Activated naive CD8-positive, alpha-beta T cell treated with anti-CD3 and anti-CD28 coated beads, Interleukin-2, amount 50 U/mL, for 16 hours (primary cell): ENCODE measurements at regions not wholly inside any gene's neighbourhood (a gene's known extent, or its start where the extent isn't known, plus 50 kb on each side); places are given as distances from the start of the nearest gene placed in this dataset.

Experiments
- DNase-seq: peaks from one replicate; pipeline ENCODE4 v3.0.0-alpha.2; 2020; ENCODE audit warnings: low read depth, low spot score

DNA sequence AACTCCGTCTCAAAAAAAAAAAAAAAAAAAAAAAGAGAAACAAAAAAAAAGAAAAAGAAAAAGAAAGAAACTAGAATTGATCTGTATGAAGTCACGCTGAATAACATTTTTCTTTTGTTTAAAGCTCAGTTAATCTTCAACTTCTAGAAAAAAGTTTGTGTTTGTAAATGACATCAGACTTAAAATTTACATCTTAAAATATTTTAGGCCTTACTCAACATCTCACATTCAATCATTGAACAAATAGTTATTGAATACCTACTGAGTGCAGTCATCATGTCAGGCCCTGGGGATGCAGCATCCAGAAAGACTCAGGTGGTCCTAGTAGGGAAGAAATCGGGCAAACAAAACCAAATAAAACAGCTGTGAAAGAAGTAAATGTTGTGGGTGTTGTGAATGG, 292.3 kb upstream of the FANCL start:
- no peak for DNase-seq

DNA sequence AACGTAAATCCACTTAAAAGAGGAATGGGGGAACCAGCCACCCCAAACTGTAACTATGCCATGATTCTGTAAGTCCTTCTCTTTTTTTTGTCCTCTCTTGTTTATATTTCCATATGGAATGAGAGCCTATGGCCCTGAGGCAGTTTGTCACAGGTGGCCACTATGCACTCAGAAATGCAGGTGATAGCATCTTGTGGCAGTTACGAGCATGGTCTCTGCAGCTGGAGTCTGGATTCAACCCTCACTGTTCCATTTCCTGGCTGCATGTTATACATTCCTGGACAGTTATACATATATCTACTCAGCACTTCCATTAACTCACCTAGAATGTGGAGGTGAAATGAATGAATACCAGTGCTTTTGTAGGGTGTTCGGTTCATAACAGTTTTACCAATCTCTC, 291.5 kb upstream of the FANCL start:
- no peak for DNase-seq

DNA sequence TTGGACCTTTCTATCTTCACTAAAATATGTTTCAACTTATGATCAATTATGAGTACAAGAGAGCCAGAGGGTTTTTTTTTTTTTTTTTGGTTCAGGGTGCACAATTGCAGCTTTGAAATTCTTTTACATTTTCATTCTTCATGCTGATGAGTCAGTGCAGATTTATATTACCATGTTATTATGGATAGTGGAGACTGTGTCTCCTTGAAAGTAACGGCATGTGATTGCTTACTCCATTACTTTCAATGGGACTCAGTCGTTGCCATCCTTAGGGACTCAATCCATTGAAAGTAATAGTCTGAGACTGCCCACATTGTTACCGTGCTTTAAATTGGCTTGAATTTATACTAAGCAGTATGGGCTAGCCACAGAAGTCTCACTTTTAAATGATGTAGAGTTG, 286.5 kb upstream of the FANCL start:
- DNase-seq: no peak

DNA sequence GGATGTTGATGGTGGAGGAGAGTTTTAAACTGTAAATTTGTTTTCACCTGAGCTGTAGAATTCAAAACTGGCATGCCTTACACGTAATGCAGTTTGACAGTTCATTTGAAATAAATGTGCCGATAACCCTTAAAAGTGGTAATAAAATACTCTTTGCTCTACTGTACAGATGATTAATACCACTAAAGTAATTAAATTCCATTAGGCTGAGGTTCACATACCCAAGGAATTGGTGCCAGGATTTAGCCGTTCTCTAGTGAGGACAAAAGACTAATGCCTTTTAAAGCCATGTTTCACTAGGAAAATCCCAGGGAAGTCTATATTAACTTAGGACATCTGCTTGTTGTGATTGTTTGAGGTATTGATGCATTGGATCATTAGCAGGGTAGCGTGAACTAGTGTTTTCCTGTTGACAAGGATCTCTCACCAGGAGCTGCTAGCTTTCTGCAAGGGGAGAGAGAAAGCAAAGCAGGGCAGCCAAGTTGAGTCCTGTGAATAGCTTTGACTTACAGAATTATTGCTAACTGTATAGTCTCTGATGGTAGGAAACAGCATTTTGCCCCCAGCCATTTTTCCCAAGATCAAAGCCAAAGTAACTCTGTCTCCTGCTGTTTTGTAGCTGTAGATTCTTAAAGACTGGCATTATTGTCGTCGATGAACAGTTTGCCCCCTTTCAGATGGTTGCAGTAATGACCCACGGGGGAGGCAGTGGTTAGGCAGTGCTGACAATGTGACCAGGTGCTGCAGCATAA, 280.9 kb upstream of the FANCL start:
- no peak for DNase-seq

DNA sequence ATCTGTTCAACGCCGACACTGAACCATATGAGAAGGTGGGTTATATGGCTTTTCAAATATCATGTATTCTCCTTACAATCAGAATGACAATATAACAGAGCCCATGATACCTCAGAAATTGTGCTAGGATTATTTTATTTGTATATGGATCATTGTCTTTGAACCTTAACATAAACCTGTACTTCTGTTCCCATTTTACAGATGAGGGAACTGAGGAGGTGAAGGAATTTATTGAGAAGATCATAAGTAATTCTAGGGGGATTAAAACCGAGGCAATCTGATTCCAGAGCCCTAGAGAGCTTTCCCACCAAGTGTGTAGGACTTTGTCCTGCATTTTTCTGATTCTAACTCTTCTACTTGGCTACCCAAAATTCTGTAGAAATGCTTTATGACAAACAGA, 279.8 kb upstream of the FANCL start:
- DNase-seq: no peak

DNA sequence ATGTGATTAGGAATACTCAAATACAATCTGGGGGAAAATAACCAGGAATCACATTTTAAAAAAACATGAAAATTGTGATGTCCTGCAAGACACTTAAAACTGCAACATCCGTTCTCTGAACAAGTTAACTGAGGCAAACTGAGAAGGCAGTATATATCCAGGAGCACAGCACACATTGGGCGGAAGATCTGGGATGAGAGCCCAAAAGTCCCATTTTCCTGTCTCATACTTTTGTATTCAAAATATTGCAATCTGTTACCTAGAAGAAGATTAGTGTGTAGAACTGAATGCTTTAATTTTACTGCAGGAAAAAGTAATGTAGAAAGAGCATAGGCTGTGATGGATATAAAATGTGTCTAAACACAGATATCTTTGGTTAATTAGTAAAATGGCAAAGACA, 276.8 kb upstream of the FANCL start:
- DNase-seq: no peak

DNA sequence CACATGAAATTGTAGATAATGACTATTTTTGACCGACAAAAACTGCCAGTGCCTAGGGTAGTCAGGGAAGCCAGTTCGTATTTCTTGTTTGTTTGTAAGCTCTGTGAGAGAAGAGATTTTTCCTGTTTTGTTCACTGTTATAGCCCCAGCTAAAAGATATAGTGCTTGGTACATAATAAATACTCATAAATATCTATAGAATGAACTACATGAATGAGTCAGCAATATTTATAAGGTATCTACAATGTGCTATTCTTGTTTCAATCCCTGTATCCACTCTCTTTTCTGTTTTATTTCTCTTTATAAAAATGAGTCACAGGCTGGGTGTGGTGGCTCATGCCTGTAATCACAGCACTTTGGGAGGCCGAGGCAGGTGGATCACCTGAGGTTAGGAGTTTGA, 275.6 kb upstream of the FANCL start:
- DNase-seq: no peak

DNA sequence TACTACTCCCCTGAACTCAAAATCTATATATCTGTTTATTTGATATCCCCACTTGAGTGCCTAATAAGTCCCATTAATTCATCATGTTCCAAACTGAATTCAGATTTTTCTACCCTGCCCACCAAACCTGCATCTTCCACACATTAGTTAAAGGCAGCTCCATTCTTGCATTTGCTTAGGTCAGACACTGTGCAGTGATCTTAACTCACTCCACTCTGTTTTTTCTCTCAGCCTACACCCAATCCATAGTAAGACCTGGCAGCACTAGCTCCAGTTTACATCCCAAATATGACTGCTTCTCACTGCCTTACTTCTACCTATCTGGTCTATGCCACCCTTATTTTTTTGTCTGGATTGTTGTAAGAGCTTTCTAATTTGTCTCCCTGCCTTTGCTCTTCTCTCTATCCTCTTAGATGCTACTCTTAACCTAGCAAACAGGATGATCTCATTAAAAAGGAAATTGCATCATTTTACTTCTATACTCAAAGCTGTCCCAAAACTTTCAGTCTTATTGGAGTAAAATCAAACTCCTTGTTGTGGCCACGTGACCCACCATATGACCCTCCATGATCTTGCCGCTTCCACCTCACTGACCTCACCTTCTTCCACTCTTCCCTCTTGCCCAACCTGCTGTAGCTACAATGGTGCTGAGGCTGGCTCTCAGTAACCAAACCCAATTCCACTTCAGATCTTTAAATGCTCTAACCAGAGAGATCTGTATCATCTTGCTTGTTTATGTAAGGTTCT, 274.9 kb upstream of the FANCL start:
- DNase-seq: no peak

DNA sequence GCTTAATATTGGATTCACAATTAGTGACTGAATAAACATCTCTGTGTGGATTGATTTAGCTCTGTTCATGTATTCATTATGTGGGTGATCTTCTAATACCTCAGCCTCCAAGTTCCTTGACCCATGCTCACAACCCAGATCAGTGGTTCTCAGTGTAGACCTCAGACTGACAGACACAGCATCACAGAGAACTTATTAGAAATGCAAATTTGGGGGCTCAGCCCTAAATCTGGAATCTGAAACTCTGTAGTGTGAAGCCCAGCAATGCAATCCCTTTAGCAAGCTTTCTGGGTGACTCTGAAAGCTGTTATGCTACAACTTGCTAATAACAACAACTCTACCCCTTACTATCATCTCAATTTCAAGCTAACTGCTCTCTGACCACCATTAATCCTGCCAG, 273.1 kb upstream of the FANCL start:
- DNase-seq: no peak

DNA sequence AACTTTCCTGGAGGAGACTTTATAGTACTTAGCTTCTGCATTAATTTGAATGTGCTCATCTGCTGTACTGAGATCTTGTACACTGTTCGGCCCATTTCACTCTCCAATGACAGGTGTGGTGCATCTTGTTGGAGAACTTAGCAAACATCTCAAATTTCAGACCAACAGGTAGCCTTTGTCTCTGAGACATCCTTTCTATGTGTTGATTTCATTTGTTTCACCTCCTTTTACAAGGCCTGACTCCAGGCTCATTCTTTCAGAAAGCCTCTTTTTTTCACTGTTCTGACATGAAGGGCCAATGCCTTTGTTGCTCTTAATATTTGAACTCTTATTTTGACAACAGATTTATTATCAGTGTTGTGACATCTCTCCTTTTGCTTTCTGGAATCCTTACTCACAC, 271.8 kb upstream of the FANCL start:
- DNase-seq: no peak

DNA sequence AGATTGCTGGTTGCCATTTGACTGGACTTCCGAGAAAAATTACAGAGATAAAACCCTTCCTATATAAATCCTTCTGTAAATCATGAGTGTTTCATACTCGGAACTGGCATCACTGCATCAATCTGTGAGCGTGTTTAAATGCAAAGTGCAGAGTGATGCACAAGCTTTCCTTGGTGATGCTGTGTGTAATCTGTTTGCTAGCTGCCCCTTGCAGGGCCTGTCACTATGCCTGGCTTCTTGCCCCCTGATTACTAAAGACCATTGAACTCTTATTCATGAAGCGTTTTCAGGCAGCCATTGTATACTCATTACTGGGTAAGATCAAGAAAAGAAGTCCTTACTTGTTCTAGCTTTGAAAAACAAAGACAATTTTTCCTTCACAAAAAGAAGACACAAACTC, 266.9 kb upstream of the FANCL start:
- no peak for DNase-seq

DNA sequence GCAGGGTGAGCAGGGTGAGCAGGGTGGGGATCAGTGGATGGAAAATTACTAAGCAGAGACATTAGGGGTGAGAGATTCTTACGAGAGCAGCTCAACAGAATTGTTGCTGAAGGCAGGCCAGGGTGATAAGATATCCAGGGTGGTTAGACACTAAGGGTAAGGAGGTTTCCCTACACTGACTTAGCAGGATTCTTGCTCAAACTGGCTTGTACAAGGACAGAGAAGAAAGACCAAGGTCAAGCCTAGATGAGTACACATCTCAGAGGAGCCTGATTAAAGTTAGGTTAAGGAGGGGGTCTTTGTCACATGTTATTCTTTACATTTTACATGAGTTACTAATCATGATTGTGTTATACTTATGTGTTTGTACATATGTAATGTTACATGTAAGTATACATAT, 262.8 kb upstream of the FANCL start:
- no peak for DNase-seq

DNA sequence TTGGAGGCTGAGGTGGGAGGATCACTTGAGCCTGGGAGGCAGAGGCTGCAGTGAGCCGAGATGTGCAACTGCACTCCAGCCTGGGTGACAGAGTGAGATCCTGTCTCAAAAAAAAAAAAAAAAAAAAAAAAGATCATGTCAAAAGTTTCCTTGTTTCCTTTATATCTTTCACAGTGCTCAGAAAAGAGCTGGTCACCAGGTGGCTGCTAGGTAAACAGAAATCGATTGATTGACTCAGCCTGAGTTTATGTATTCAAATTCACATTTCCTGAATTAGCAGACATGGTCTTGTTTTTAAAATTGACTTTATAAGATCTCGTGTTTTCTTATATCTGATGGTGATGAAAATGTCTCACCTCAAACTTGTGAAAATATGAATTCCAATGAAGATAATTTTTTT, 261.8 kb upstream of the FANCL start:
- DNase-seq: no peak

DNA sequence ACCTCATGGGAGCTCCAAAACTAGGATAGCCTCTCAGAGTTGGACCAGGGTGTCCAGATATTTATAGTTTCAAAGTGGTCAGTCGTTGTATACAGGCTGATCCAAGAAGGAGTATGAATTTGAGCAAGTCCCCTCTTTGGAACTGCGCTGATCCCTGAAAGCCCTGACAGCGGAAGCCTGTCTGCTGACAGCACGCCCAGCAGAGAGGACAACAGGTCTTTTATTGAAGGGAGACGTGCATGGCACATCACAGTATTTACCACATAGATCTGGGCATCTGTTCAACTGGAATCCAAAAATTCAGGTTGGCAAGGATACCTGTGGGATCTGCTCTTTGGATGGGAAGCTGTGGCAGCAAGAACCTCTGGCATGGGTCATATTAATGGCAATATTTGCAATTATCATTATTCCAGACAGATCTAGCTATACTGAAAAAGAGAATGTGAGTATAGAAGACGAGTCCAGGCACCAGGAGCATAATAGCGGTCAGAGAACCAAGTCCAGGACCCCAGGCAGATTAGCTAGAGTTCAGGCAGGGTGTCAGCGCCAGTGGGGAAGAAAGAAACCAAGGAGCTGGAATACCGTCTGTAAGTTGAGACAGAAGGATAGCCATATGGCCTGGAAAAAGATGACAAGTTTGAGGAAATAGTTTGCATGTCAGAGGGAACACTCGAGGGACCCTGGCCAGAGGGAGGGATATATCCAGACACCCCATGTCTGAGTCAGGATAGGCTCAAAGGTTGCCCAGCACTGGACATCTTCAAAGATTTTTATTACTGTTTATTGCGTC, 260.4 kb upstream of the FANCL start:
- DNase-seq: no peak

DNA sequence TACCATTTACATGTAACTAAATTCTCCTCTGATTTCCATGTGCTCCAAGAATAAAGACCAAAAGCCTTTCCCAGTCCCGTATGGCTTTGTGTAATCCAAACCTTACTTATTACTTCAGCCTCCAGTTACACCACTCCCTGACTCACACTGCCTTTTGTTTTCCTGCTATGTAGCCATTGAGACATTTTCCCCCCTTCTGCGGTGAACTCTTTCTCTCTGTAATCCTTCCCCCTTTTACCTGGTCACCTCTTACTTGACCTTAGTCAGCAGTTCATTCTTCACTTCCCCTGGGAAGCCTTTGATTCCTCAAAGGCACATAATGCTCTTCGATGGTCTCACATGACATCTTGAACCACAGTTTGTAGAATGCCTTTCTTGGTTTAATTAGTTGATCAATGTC, 256.0 kb upstream of the FANCL start:
- no peak for DNase-seq

DNA sequence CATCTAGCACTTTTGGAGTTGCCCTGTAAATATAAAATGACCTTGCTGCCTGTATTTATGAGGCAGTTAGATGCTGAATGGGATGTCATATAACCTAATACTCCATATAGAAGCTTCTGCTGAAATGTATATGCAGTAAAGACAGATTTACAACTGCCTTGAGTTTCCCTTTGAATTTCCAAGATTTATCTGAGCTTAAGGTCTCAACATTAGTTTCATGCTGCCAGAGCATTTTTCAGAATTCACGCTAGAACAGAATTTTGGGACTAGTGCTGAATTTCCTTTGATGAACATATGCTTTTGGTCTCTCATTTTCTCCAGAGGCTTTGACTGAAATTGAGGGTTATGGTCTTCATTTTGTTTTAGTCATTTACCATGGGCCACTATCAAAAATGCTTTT, 254.7 kb upstream of the FANCL start:
- DNase-seq: no peak

DNA sequence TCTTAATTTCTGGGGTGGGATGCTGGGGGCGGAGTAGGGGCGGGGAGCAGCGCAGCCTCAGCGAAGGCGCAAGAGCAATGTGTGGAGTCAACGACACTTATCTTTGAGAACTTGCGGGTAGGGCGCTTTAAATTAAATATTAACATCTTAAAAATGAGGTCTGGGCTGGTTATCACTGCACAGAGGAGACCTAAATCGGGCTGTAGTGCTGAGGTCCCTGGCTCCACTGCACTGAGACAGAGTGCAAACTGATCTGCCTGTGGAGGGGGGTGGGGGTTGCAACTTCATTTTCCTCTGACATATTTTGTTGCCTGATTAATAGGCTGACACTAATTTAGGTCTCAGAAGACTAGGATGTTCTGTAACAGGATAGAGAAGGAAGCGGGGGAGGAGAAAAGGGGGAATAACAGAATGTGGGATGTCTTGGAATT, 253.0 kb upstream of the FANCL start:
- no peak for DNase-seq

DNA sequence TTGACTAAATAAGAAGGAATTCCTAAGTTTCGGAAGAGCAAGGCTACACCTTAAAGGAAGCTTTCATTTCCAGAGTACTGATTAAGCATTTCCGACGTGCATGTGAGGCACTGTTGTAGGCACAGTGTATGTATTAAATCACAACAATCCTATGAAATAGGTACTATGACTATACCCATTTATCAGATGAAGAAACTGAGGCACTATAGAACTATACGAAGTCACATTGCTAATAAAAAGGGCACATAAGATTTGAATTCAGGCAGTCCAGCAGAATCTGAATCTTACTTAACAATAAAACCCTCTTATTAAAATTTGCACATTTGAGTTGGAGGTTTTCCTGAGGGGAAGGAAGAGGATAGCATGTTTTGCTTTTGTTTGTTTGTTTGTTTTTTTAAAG, 243.5 kb upstream of the FANCL start:
- no peak for DNase-seq

DNA sequence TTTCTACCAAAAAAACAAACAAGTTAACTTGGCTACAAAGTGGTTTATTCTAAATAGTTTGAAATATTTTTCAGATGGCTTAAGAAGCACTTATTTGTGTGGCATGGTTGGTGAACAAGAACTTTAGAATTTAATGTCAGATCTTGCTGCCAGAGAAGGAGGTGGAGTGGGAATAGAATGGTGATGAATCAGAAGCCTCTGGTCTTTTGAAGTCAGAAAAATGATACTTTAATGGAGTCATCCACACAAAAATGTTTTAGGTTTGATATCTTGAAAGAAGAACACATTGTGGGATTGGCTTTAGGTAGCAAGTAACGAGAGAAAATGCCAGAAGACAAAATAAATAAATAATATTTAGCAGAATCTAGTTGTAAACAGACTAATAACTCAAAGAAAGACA, 243.1 kb upstream of the FANCL start:
- no peak for DNase-seq

DNA sequence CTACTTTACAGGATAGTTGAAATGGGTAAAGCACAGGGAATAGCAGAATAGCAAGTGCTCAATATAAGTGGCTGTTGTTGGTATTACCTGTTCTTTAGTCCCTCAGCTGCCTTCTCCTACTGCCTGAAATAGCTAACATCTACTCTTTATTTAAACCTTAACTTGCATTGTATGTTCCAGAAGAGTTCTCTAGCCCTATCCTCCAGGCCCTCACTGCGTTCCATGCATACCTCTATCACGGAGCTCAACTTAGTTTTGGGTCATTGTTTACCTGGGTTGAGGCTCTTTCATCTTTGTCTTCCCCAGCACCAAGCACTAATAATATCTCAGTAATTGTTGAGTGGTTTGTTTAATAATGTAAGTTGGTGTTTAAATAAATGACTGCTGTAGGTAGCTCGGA, 242.2 kb upstream of the FANCL start:
- DNase-seq: no peak

DNA sequence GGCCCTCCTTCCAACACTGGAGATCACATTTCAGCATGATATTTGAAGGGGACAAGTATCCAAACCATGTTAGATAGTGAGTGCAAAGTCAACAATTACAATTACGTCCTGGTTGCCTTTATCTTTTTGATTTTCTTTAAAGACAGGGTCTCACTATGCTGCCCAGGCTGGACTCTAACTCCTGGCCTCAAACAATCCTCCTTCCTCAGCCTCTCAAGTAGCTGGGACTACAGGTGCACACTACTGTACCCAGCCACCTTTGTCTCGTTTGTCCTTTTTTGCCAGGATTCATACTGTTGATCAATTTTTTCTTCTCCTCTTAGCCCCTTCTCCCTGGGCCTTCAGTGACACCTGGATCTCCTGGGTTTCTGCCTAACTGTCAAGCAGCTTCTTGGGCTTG, 240.5 kb upstream of the FANCL start:
- DNase-seq: no peak

DNA sequence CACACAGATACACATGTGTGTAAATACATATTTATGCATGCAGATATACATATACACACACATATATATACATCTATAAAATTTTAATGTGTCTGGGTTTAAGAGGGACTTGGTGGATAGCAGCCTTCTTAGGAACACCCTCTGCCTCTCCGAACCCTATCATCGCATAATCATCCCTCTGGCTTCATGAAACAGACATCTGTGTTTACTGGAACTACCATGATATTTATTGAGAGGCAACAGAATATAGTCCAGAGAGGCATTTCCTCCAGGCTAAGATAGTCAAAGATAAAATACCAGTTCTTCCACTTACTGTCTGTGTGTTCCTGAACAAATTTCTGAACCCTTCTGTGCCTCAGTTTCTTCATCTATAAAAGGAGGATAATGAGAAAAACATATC, 239.0 kb upstream of the FANCL start:
- no peak for DNase-seq
